Fibroblast of lung (primary cell): ENCODE measurements at regions not wholly inside any gene's neighbourhood (a gene's known extent, or its start where the extent isn't known, plus 50 kb on each side); places are given as distances from the start of the nearest gene placed in this dataset.

Source experiments
- CTCF ChIP-seq, 2 donors: IDR thresholded peaks in 1 of 2; conservative IDR thresholded peaks in 1 of 2; 1 replicate in 1 of 2; 2 replicates in 1 of 2; pipeline ENCODE4 v1.5.1; 2011 to 2012; ENCODE audit warnings: low read length in 2 of 2, control low read depth in 1 of 2, inconsistent platforms in 1 of 2, low read depth in 1 of 2, mild to moderate bottlenecking in 1 of 2
- EZH2 ChIP-seq: IDR thresholded peaks from 2 replicates; pipeline ENCODE4 v1.5.1; 2012; ENCODE audit warnings: low read length, control low read depth, mild to moderate bottlenecking; ENCODE audit errors: missing control alignments

DNA sequence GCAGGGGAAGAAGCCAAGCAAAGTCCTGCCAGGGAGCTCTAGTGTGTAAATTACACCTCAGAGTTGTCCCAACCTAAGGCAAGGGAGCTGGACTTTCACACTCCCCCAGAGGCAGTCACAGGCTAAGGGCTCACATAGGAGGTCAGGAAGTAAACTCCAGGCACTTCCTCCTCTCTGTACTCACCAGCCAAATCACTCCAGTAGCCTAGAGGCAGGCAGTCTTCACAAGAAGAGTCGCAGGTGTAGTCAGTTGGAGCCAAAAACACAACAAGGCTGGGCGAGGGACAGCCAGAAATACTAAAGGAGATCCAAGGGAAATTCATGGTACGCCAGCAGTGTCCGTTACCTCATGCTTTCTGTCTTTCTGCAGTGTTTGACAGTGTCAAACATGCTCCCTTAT lies 205.0 kb downstream of the C1D start:
- TF ChIP-seq CTCF (conservative IDR thresholded peaks at IDR 0.05 in 1 of 2, IDR thresholded peaks at IDR 0.05 in 1 of 2; ENCODE audit: low read depth in 1 of 2, low read length in 2 of 2) (no peak), EZH2 (no peak)
